HCEC 1CT (cell line): ENCODE measurements at regions not wholly inside any gene's neighbourhood (a gene's known extent, or its start where the extent isn't known, plus 50 kb on each side); places are given as distances from the start of the nearest gene placed in this dataset.
A peak's percentile ranks its signal among the peaks of the same experiment; 100 is the strongest.
"Not testable (repeated sequence)": the region's sequence is repeated elsewhere in the genome, so short reads cannot be mapped to it uniquely, and the experiment has no call there.

Experiments
- DNase-seq: peaks from one replicate; pipeline ENCODE4 v3.0.0-alpha.2; 2017

DNA sequence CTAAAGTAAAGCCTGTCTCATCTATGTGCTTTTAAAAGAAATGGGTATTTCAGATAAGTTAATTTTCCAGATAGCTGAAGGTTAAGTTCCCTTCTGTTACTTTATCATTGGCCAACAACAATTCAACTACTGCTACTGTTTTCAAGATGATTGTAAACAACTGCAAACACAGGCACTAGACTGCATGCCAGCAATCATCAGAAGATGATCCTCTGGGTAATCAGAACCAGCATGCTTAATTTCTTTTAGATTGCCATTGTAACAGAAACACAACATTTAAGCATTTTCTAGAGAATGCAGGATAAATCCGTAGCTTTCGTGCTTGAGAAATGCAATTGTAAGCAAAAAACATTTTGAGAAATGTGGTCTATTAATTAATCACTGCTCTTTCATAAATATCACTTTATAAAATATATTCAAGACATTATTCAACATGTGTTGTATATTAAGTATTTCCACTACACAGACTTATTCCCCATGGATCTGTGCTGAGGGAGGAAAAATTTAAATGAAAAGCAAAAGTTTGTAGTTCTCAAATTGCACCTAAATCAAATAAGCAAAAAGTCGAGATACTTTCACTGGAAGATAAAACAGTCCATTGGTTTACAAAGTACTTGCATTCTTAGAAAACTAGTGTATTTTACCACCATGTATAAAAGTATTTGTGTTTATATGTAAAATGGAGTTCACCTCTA is 133.7 kb downstream of the ATL2 start:
- DNase-seq = no peak

DNA sequence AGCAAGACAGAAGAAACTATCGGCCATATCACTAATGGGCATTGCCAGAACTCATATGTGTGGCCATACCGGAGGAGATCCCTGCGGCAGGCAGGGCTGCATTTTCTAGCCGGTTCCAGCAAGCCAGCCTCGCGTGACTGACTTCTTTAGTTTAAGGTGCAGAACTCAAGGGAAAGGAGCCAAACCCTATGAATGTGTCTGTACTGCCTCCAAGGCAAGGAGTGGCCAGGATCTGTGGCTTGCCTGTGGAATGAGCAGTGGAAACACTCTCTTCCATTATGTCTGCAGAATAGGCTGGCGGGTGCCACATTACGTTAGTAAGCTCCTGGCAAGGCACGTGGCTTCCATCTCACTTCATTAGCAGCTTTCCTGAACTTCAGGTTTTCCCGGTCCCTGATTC is 137.6 kb downstream of the ATL2 start:
- DNase-seq = no peak

DNA sequence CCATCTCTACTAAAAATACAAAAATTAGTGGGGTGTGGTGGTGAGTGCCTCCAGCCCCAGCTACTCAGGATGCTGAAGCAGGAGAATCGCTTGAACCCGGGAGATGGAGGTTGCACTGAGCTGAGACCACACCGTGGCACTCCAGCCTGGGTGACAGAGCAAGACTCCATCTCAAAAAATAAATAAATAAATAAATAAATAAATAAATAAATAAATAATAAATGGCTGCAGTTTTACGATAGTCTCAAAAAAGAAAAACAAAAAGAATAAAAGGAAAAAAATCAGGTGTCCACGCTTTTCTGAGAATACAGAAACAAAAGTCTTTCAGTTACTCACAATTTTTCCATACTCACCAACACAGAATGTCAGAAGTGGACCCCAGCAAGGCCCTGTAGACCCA is 138.4 kb downstream of the ATL2 start:
- not testable (repeated sequence) for DNase-seq

DNA sequence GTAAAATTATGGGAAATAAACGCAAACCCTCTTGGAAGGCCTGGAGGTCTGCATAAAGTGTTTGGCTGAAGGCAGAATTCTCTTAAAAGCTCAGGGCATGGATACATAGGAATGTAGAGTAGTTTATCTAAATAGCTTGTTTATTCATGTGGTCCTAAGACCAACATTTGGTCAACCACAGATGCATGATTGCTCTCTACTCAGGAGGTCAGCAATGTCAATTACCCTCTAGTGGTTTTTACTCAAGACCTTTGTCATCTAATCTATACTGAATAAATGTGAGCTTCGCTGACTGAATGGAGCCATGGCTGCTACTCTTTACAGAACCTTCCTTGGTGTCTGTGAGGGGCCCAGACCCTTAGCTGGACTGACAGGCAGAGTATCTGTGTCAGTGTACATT is 139.8 kb downstream of the ATL2 start:
- DNase-seq = no peak

DNA sequence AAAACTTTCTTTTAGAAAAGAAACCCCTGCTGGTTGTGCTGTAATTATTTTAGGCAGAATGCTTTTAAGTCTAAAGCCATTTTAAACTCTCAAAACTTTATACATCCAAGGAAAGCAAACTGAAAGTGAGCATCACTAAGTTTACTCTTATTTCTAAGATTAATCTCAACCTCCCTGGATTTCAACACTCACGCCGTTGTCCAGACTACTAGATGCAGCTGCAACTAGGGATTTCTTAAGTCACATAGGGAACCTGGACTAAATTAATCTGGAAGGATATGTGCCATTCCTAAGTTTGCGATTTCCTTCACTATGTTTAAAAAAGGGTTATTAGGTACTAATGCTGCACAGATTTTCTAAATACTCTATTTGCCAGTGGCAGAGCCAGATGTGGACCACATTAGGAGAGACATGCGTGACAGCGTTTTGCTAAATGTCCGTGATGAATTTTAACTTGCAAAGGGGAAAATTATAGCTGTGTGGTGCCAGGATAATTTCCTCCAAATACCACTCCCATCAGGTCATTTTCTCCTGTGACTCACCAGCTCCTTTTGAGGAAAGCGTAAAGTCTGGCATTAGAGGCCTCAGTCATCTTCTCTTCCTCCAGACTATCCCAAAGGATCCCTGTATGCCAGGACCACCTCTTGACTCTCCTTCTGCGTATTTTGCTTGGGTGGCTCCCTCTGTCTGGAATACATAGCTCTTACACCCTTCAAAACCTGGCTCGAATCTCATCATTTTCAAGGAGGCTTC is 143.7 kb downstream of the ATL2 start:
- DNase-seq = peak; percentile 34

DNA sequence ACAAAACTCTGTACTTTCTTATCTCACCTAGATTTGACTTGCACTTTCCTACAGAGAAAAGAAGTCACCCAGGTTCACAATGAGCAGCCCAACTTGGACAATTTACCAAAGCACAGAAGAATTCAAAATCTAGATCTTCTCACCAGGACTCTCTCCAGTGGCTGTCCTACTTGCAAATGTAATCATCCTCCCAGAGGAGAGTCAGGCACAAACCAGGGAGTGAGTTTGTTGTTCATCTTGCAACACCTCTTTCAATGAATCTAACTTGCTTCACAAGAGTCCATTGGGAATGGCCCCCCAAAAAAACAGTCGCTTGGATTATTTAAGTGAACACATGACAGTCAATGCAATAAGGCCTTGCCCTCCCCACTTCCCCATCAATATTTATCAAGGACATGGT is 144.6 kb downstream of the ATL2 start:
- no peak for DNase-seq

DNA sequence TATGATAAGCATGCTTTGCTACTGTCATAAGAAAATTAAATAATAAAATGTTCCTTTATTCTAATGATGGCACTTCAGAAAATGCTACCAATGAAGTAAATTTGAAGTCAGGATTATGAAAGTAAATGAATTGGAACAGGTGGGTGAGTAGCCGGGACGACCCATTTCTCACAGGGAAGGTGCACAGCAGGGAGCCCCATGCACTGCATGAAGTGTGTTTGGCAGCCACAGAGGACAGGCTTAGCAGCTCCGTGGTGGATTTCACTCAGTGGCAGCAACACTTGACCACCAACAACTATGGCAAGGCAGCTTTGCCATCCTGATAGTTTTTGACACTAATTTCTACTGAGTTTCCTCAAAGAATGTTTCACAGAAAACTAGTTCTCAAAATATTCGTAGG is 146.3 kb downstream of the ATL2 start:
- no peak for DNase-seq

DNA sequence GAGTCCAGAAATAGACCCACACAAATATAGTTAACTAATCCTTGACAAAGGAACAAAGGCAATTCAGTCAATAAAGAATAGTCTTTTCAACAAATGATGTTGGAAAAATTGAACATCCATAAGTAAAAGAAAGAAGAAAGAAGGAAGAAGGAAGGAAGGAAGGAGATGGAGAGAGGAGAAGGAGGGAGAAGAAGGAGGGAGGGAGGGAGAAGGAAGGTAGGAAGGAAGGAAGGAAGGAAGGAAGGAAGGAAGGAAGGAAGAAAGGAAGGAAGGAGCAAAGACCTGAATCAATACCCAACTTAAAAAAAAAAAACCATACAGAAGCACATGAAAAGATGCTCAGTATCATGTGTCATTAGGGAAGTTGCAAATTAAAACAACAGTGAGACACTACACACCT is 148.3 kb downstream of the ATL2 start:
- no peak for DNase-seq

DNA sequence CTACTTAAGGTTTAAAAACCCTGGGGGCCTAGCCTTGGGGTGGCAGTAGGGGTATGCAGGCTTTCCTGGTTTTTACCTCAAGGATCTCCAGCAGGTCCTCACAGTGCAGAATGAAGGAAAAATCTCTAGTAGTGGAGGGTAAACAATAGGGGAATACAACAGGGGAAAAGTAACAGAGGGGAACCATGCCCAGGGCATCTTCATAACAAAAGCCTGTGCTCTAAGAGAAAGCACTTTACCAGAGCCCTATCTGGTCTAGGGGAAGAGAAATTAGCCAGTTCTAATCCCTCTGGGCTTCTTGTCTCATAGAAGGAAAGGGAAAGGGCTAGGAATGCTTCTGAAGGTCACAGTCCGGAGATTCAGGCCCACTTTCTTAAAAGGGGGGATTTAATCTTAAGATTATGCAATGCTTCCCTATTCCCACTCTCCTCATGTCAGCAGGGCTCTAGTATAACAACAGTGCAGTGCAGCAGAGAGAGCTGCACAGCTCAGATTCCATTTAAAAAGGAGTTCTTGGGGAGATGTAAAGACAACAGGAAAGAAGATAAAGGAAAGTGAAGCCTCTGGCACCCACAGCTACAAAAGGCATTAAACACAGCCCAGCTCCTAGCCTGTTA is 149.0 kb upstream of the CYP1B1 start:
- DNase-seq = no peak

DNA sequence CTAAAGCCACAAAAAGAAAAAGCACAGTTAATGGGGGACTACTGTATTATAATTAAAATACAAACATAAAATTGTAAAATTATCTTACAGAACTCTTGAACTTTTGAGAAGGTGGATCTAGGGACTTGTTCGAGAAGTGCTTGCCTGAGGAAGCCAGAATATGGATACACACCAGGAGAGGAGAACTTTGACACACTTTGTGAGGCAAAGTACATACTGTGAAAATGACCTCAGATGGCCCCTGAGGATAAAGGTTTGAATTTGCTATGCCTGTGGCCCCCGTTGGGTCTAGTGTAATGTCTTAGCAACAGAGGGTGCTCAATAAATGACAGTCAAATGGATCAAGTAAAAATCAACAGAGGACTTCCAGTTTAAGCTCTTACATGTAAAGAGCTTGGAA is 148.2 kb upstream of the CYP1B1 start:
- DNase-seq = no peak

DNA sequence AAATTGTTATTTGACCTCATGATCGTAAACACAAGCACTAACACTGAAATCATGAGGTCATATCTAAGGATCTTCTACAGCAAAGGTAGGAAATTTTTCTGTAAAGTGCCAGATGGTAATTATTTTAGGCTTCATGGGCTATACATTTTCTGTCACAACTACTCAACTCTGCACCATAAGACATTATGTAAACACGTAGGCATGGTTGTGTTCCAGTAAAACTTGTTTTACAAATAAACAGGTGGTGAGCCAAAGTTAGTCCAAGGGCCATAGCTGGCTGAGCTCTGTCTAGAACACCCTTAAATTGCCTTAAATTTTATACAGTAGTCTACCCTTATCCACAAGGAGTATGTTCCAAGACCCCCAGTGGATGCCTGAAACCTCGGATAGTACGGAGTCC is 147.3 kb upstream of the CYP1B1 start:
- no peak for DNase-seq

DNA sequence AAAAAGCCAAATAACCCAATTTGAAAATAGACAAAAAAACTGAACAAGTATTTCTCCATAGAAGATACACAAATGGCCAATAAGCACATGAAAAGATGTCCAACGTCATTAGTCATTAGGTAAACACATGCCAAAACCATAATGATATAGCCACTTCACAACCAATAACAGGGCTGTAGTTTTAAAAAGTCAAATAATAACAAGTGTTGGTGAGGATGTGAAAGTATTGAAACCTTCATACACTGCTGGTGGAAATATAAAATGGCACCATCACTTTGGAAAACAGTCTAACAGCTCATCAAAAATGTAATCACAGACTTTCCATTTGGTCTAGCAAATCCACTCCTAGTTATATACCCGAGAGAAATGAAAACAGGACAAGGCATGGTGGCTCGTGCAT is 144.2 kb upstream of the CYP1B1 start:
- no peak for DNase-seq

DNA sequence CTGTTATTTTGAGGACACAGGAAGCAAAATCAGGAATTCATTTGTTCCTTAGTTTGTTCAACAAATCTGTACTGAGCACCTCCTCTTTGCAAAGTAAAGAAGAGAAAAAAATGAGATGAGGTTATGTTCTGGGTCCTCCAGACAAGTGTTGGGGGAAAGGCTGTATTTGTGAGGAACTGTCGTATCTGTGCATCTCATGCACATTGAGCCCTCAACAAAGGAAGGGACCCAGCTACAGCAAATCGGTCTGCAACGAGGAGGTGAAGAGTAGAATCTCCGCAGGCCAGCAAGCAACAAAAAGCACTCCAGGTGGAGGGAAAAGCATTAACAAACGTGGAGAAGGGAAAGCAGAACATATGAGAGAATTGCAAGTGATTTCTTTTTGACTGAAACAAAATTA is 143.0 kb upstream of the CYP1B1 start:
- no peak for DNase-seq

DNA sequence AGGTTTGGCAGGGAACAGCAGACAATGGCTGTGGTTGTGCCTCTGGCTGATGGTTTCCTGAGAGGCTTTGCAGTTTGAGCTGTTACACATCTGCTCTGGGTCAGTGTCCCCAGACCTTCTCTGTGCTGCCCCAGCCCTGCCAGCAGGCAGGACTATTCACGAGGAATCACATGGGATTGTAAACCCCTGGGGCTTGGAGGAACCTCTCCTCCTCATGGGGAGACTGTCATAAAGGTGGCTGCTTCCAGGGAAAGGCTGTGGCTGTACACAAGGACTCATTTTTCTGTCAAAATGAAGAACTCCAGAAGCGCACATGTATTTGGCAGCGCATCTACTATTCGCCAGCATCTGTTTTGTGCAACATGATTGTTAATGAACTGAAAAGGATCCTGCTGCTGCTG is 142.6 kb upstream of the CYP1B1 start:
- no peak for DNase-seq

DNA sequence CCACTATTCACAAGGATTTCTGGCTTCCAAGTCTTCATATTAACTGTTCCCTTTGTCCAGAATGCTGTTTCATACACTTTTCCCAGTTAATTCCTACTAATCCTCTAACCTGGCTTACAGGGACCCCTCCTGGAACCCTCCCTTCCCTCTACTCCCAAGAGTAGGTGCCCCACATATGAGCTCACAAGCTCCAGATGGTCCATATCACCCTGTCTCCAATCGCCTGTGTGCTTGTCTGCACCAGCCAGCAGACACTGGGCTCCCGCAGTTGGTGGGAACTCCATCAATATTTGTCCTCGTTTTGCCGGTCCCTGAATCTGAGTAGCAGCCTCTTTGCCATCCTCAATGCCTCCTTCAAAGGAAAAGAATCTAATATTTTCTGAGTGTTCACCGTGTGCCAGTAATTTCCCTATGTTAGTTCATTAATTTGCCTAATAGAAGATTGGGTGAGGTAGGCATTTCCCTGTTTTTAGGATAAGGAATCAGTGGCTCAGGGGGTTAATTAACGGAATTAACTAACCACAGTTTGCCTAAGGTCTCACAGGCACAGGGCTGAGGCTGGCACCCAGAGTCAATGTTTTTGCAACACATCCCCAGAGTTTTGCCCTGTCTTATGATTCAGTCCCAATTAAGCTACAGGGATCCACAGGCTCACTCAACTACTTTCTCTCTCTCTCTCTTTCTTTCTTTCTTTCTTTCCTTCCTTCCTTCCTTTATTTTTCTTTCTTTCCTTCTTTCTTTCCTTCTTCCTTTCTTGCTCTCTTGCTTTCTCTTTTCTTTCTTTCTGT is 141.6 kb upstream of the CYP1B1 start:
- DNase-seq = no peak

DNA sequence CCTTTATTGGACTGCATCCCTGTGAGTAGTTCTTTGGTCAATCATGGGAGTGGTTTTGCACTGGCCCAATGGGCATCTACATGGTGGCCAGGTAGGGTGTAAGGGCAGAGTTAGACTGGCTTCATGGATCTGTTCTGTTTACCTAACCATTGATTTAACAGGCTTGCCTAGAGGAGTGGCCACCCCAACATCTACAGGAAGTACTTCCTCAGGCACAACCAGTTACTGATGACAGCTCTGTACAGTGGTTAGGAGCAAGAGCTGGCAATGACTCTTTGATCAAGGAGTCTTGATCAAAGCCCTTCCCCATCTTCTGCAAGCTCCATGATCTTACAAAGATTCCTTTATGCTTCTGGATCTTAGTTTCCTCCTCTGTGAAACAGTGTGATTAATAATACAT is 140.9 kb upstream of the CYP1B1 start:
- no peak for DNase-seq

DNA sequence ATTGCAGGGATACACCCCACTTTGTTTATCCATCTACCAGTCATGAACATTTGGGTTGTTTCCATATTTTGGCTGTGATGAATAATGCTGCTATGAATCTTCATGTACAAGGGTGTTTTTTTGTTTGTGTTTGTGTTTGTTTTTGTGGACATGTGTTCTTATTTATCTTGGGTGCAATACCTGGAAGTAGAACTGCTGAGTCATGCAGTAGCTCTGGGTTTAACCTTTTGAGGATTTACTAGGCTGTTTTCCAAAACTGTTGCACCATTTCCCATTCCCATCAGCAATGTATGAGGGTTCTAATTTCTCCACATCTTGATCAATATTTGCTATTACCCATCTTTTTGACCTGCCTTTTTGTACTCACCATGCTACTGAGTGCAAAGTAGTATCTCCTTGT is 140.0 kb upstream of the CYP1B1 start:
- DNase-seq = peak; percentile 36

DNA sequence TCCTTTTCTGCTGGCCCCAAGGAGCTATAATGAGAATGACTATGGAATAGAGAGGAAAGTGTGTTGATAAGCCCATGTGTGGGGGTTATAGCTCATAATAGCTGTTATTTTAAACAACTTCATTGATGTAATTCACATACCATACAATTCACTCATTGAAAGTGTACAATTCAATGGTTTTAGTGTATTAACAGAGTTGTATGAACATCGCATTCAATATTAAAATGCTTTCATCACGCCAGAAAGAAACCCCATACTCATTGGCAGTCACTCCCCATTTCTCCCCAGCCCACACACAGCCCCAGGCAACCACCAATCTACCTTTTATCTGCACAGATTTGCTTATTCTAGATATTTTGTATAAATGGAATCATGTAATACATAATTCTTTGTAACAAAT is 139.6 kb upstream of the CYP1B1 start:
- DNase-seq = no peak

DNA sequence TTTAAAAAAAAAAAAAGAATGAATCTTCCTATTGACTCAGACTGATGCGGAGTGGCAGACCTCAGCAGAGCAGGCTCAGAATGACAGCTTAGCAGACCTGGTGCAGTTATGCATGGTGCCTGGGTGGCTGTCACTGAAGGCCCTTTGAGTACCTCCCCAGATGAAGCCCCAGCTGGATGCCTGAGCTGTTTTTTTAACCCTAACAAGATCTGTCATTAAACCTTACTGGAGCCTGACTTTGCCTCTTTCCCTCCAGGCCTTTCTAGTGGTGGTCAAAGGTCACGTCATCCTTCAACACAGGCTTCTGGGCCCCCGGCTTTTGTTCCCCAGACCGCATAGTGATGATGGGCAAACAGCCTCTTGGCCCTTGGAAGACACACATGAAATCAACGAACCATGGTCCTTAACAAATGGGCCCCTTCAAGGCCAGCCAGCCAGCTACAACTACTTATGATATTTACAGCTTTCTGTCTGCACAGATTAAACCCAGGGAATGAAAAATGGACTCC is 138.3 kb upstream of the CYP1B1 start:
- DNase-seq = no peak

DNA sequence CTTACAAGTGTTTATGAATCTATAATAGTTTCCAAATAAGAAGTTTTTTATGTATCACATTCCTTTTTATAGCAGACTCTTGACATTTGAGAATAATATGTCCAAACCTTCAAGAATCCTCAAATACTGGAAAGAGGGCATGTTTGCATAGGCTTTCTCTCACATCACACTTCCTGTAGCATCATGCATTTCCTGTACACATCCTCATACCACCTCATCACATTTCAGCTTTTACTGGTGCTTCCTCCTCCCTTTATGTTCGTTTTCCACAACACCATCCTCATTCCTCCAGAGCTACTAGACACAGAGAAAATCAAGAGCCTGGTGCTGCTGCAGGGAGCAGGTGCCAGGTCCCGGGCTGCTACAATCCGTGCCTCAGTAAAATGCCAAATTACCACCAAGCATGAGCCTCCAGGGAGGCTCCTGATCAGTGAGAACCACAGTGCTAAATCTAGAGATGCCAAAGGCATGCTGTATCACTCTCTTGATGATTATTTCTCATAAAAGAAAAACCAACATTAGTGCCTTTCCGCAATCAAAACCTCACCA is 137.7 kb upstream of the CYP1B1 start:
- DNase-seq = no peak

DNA sequence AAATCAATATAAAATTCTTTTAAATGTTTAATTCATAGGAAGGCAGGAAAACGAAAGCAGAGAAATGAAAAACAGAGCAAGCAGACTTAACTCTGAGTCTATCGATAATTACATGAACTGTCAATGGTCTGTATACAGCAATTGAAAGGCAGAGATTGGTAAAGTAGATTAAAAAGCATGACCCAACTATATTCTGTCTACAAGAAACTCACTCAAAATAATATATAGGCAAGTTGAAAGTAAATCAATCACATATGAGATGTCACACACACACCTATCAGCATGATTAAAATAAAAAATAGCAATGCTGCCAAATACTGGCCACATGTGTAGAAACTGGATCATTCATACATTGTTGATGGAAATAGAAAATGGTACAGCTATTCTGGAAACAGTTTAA is 136.4 kb upstream of the CYP1B1 start:
- no peak for DNase-seq

DNA sequence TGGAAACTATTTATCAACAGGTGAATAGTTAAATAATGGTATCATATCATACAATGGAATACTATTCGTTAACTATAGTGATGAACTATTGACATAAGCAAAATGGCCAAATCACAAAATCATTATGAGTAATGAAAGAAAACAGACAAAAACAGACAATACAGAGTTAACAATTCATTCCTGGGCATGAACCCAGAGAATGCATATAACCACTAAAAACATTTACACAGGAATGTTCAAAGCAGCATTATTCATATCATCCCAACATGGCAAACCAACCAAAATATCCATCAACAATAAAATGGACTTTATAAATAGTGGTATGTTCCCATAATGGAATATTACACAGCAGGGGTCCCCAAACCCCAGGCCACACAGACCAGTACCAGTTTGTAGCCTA is 131.2 kb upstream of the CYP1B1 start:
- peak; percentile 33 for DNase-seq

DNA sequence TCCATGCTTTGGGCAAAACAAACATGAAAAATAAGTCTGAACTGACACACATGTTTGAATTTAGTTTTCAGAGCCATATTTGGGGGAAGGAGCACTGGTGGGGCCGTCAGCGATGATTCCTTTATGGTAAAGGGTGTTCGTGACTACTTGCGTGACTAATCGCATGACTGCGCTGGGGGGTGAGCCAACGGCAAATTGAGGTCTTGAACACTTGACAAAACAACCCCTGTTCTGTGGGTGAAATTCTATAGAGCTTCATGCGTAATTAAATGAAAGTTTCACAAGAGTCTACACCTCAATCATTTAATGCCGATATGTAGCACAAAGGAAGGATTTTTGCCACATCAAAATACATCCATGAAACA is 127.5 kb upstream of the CYP1B1 start:
- DNase-seq = no peak
